T-helper 17 cell (primary cell): ENCODE measurements at regions not wholly inside any gene's neighbourhood (a gene's known extent, or its start where the extent isn't known, plus 50 kb on each side); places are given as distances from the start of the nearest gene placed in this dataset.
"Not testable (repeated sequence)": the region's sequence is repeated elsewhere in the genome, so short reads cannot be mapped to it uniquely, and the experiment has no call there.

Experiments
- ATAC-seq: fragments of 150-1000 bp; cut with Tn5 transposase; 2 replicates; pipeline ENCODE4 v1.10.0; 2021; ENCODE audit warnings: mild to moderate bottlenecking, moderate library complexity
- DNase-seq, 3 donors: peaks; one replicate each; pipeline versions ENCODE4 v3.0.0 to v3.0.0-alpha.2; 2020 to 2021
- H3K9me3 ChIP-seq: one replicate; pipeline ENCODE4 v1.7.0; 2013; ENCODE audit warnings: low read length, mild to moderate bottlenecking; ENCODE audit not compliant: control insufficient read depth, poor library complexity, severe bottlenecking
- H3K27ac Mint-ChIP-seq: one replicate; pipeline ENCODE4 v1.8.0; 2022; ENCODE audit warnings: mild to moderate bottlenecking, moderate library complexity, mixed read lengths
- H3K27me3 Mint-ChIP-seq: one replicate; pipeline ENCODE4 v1.8.0; 2022; ENCODE audit warnings: mixed read lengths
- H3K36me3 Mint-ChIP-seq: one replicate; pipeline ENCODE4 v1.8.0; 2022; ENCODE audit warnings: low read depth, mixed read lengths
- H3K4me1 Mint-ChIP-seq: one replicate; pipeline ENCODE4 v1.8.0; 2022; ENCODE audit warnings: mild to moderate bottlenecking, mixed read lengths
- H3K4me3 Mint-ChIP-seq: one replicate; pipeline ENCODE4 v1.8.0; 2022; ENCODE audit warnings: mild to moderate bottlenecking, moderate library complexity, mixed read lengths

- Mint-ChIP-seq H3K27ac (no peak overlapping the region), H3K27me3 (no peaks in the 10 kb centered on the region), H3K4me3 (no peak overlapping the region), H3K4me1 (no peaks in the 10 kb centered on the region), H3K36me3 (no peaks in the 10 kb centered on the region)
- DNase-seq: no peak
- no peak for ATAC-seq
- no peaks in the 10 kb centered on the region for H3K9me3 ChIP-seq
Observed at GRCh38 chr1:194069168-194069830, 882.9 kb upstream of the B3GALT2 start.

GRCh38 chr1:194068446-194069167 lies 882.2 kb upstream of the B3GALT2 start:
- DNase-seq: no peak
- Mint-ChIP-seq H3K36me3 (no peaks in the 10 kb centered on the region), H3K4me3 (no peak overlapping the region), H3K4me1 (no peaks in the 10 kb centered on the region), H3K27me3 (no peaks in the 10 kb centered on the region), H3K27ac (no peak overlapping the region)
- ATAC-seq: no peak
- no peaks in the 10 kb centered on the region for H3K9me3 ChIP-seq

- DNase-seq (no peak), ATAC-seq (no peak)
- H3K4me1 Mint-ChIP-seq: no peaks in the 10 kb centered on the region
- no peaks in the 10 kb centered on the region for H3K27me3 Mint-ChIP-seq
- H3K9me3 ChIP-seq: no peaks in the 10 kb centered on the region
- H3K4me3 Mint-ChIP-seq: no peak overlapping the region
- H3K36me3 Mint-ChIP-seq: no peaks in the 10 kb centered on the region
- no peak overlapping the region for H3K27ac Mint-ChIP-seq
Observed at GRCh38 chr1:194067772-194068171, 881.4 kb upstream of the B3GALT2 start.

- H3K27ac Mint-ChIP-seq: no peak overlapping the region
- H3K9me3 ChIP-seq: no peaks in the 10 kb centered on the region
- DNase-seq: no peak
- H3K27me3 Mint-ChIP-seq: no peaks in the 10 kb centered on the region
- no peak for ATAC-seq
- peaks cover 3% of the 10 kb centered on the region for H3K36me3 Mint-ChIP-seq
- H3K4me1 Mint-ChIP-seq: peaks cover 7% of the 10 kb centered on the region
- no peak overlapping the region for H3K4me3 Mint-ChIP-seq
Observed at GRCh38 chr1:194062962-194063361, 876.5 kb upstream of the B3GALT2 start.

- Mint-ChIP-seq H3K27ac (no peak overlapping the region), H3K4me1 (peaks cover 7% of the 10 kb centered on the region), H3K36me3 (peaks cover 3% of the 10 kb centered on the region), H3K27me3 (no peaks in the 10 kb centered on the region), H3K4me3 (no peak overlapping the region)
- DNase-seq (no peak), ATAC-seq (no peak)
- no peaks in the 10 kb centered on the region for H3K9me3 ChIP-seq
Observed at GRCh38 chr1:194062526-194062925, 876.1 kb upstream of the B3GALT2 start.

- Mint-ChIP-seq H3K27me3 (no peaks in the 10 kb centered on the region), H3K4me3 (peak overlapping the region; percentile 5), H3K4me1 (peaks cover 22% of the 10 kb centered on the region), H3K36me3 (peaks cover 3% of the 10 kb centered on the region), H3K27ac (peak overlapping the region; percentile 49)
- no peaks in the 10 kb centered on the region for H3K9me3 ChIP-seq
- ATAC-seq: no peak
- DNase-seq: no peak
Observed at GRCh38 chr1:194060481-194060880, 874.1 kb upstream of the B3GALT2 start.

- not testable (repeated sequence) for H3K36me3 Mint-ChIP-seq, H3K9me3 ChIP-seq, H3K4me3 Mint-ChIP-seq, H3K27ac Mint-ChIP-seq, DNase-seq, H3K27me3 Mint-ChIP-seq, ATAC-seq
- H3K4me1 Mint-ChIP-seq: peaks cover 31% of the 10 kb centered on the region
Observed at GRCh38 chr1:194058268-194058667, 871.9 kb upstream of the B3GALT2 start.

- peaks cover 3% of the 10 kb centered on the region for H3K36me3 Mint-ChIP-seq
- H3K27me3 Mint-ChIP-seq: no peaks in the 10 kb centered on the region
- H3K9me3 ChIP-seq: no peaks in the 10 kb centered on the region
- H3K27ac Mint-ChIP-seq: peak overlapping the region; percentile 62
- DNase-seq: no peak
- peak overlapping the region; percentile 45 for H3K4me3 Mint-ChIP-seq
- H3K4me1 Mint-ChIP-seq: peaks cover 44% of the 10 kb centered on the region
- peak; percentile 79 for ATAC-seq
Observed at GRCh38 chr1:194056169-194056568, 869.8 kb upstream of the B3GALT2 start.

- peaks cover 43% of the 10 kb centered on the region for H3K4me1 Mint-ChIP-seq
- DNase-seq: no peak
- no peaks in the 10 kb centered on the region for H3K27me3 Mint-ChIP-seq
- no peaks in the 10 kb centered on the region for H3K9me3 ChIP-seq
- ATAC-seq: no peak
- H3K27ac Mint-ChIP-seq: no peak overlapping the region
- peaks cover 3% of the 10 kb centered on the region for H3K36me3 Mint-ChIP-seq
- H3K4me3 Mint-ChIP-seq: no peak overlapping the region
Observed at GRCh38 chr1:194055536-194055935, 869.1 kb upstream of the B3GALT2 start.

GRCh38 chr1:194052514-194053338 lies 866.3 kb upstream of the B3GALT2 start:
- Mint-ChIP-seq H3K4me1 (peaks cover 39% of the 10 kb centered on the region), H3K4me3 (peak overlapping the region; percentile 66), H3K36me3 (no peaks in the 10 kb centered on the region), H3K27me3 (no peaks in the 10 kb centered on the region), H3K27ac (peak overlapping the region; percentile 79)
- DNase-seq (no peak), ATAC-seq (peak; percentile 39)
- no peaks in the 10 kb centered on the region for H3K9me3 ChIP-seq

- H3K4me3 Mint-ChIP-seq: no peak overlapping the region
- H3K4me1 Mint-ChIP-seq: peaks cover 21% of the 10 kb centered on the region
- ATAC-seq (no peak), DNase-seq (no peak)
- no peaks in the 10 kb centered on the region for H3K9me3 ChIP-seq
- H3K36me3 Mint-ChIP-seq: no peaks in the 10 kb centered on the region
- no peaks in the 10 kb centered on the region for H3K27me3 Mint-ChIP-seq
- peak overlapping the region; percentile 42 for H3K27ac Mint-ChIP-seq
Observed at GRCh38 chr1:194047921-194048320, 861.5 kb upstream of the B3GALT2 start.

GRCh38 chr1:194047206-194047605 lies 860.8 kb upstream of the B3GALT2 start:
- ATAC-seq: no peak
- Mint-ChIP-seq H3K27me3 (no peaks in the 10 kb centered on the region), H3K27ac (peak overlapping the region; percentile 42), H3K4me3 (no peak overlapping the region), H3K36me3 (no peaks in the 10 kb centered on the region), H3K4me1 (peaks cover 14% of the 10 kb centered on the region)
- no peaks in the 10 kb centered on the region for H3K9me3 ChIP-seq
- DNase-seq: no peak

GRCh38 chr1:194045416-194045815 lies 859.0 kb upstream of the B3GALT2 start:
- no peak for DNase-seq
- H3K27ac Mint-ChIP-seq: no peak overlapping the region
- no peak overlapping the region for H3K4me3 Mint-ChIP-seq
- H3K4me1 Mint-ChIP-seq: peaks cover 10% of the 10 kb centered on the region
- H3K27me3 Mint-ChIP-seq: no peaks in the 10 kb centered on the region
- H3K36me3 Mint-ChIP-seq: no peaks in the 10 kb centered on the region
- no peak for ATAC-seq
- no peaks in the 10 kb centered on the region for H3K9me3 ChIP-seq
